Spleen (tissue), 11 donors: ENCODE measurements at regions not wholly inside any gene's neighbourhood (a gene's known extent, or its start where the extent isn't known, plus 50 kb on each side); places are given as distances from the start of the nearest gene placed in this dataset.
A peak's percentile ranks its signal among the peaks of the same experiment; 100 is the strongest.
"Not testable (repeated sequence)": the region's sequence is repeated elsewhere in the genome, so short reads cannot be mapped to it uniquely, and the experiment has no call there.

ENCODE experiments used
- DNase-seq: peaks from one replicate; pipeline ENCODE4 v3.0.0-alpha.2; 2020
- H3K27ac ChIP-seq, 8 donors: fragments of 200-600 bp; sonication (generic) in 7 of 8; 1 replicate in 4 of 8; 2 replicates in 4 of 8; pipeline versions ENCODE4 v1.5.0 to v1.8.0; 2016 to 2021; ENCODE audit warnings: inconsistent platforms in 4 of 8, mild to moderate bottlenecking in 4 of 8, moderate library complexity in 1 of 8
- H3K27me3 ChIP-seq, 7 donors: fragments of 200-600 bp; sonication (generic) in 6 of 7; replicated peaks in 1 of 7; 1 replicate in 4 of 7; 2 replicates in 3 of 7; pipeline versions ENCODE4 v1.5.0 to v1.8.0; 2016 to 2021; ENCODE audit warnings: inconsistent platforms in 3 of 7, mild to moderate bottlenecking in 1 of 7
- H3K36me3 ChIP-seq, 6 donors: fragments of 200-600 bp; sonication (generic) in 5 of 6; 1 replicate in 4 of 6; 2 replicates in 2 of 6; pipeline versions ENCODE4 v1.5.0 to v1.8.0; 2016 to 2021; ENCODE audit warnings: inconsistent platforms in 2 of 6
- H3K4me1 ChIP-seq, 6 donors: fragments of 200-600 bp; sonication (generic) in 5 of 6; 1 replicate in 3 of 6; 2 replicates in 3 of 6; pipeline versions ENCODE4 v1.5.0 to v1.8.0; 2016 to 2021; ENCODE audit warnings: inconsistent platforms in 3 of 6
- H3K4me3 ChIP-seq, 8 donors: fragments of 200-600 bp; sonication (generic) in 7 of 8; 1 replicate in 4 of 8; 2 replicates in 4 of 8; pipeline versions ENCODE4 v1.5.0 to v1.8.0; 2016 to 2021; ENCODE audit warnings: inconsistent platforms in 4 of 8, mild to moderate bottlenecking in 4 of 8, moderate library complexity in 2 of 8
- H3K9me3 ChIP-seq, 8 donors: fragments of 200-600 bp; sonication (generic) in 7 of 8; 1 replicate in 4 of 8; 2 replicates in 4 of 8; pipeline versions ENCODE4 v1.5.0 to v1.8.0; 2016 to 2021; ENCODE audit warnings: inconsistent platforms in 4 of 8
- CTCF ChIP-seq, 11 experiments: fragments of 200-600 bp in 7 of 11; fragments of 450-650 bp in 4 of 11; sonication (generic) in 4 of 11; IDR thresholded peaks in 8 of 11; conservative IDR thresholded peaks in 3 of 11; 1 replicate in 7 of 11; 2 replicates in 4 of 11; pipeline versions ENCODE4 v1.4.0 to v1.8.0; 2016 to 2021; ENCODE audit warnings: antibody characterized with exemption in 11 of 11, inconsistent platforms in 4 of 11, mild to moderate bottlenecking in 1 of 11
- POLR2A ChIP-seq, 3 donors: fragments of 450-650 bp; IDR thresholded peaks; one replicate each; pipeline ENCODE4 v1.5.1; 2017; ENCODE audit warnings: antibody characterized with exemption in 3 of 3, mild to moderate bottlenecking in 1 of 3
- POLR2AphosphoS5 ChIP-seq, 3 donors: sonication (generic); formaldehyde crosslinking; IDR thresholded peaks; one replicate each; pipeline ENCODE4 v1.5.1; 2017; ENCODE audit warnings: antibody characterized with exemption in 3 of 3
- WGBS, 5 donors: extraction: QIAGEN DNeasy Blood & Tissue Kit in 3 of 5; methylation state at CpG; one replicate each; pipeline versions ENCODE4 v1.1.5 to v1.1.7; 2013 to 2018; 5-methylcytosine and 5-hydroxymethylcytosine counted together
- intact Hi-C: fragments of 100-400 bp; cut with DNase I; formaldehyde crosslinking; loops from one replicate; pipeline ENCODE4 v1.15.0; 2023; ENCODE audit warnings: low total_unique reads
- donor health status: healthy with polysubstance abuse.
- donor health status: DM: no; HTN: no; CAD: no; lungs with moderate emphysema.
- donor health status: DM: no; HTN: no; CAD: no.
- donor health status: Bipolar disorder and iron deficiency.
- donor health status: healthy.
- donor health status: DM: no; HTN: no; CAD: no.
- donor health status: DM: yes; HTN: yes; CAD: no.

GRCh38 chr11:87889126-87889525 is 286.1 kb downstream of the RAB38 start:
- Histone ChIP-seq H3K27ac (no peak overlapping the region), H3K36me3 (no peaks in the 10 kb centered on the region), H3K9me3 (no peaks in the 10 kb centered on the region), H3K4me3 (no peak overlapping the region), H3K27me3 (no peaks in the 10 kb centered on the region), H3K4me1 (no peaks in the 10 kb centered on the region)
- DNase-seq: no peak
- intact Hi-C loops: no loop called here
- TF ChIP-seq POLR2AphosphoS5 (IDR thresholded peaks at IDR 0.05): no peak
- TF ChIP-seq CTCF (IDR thresholded peaks at IDR 0.05 in 8 of 11, conservative IDR thresholded peaks at IDR 0.05 in 3 of 11): no peak
- no peak for TF ChIP-seq POLR2A (IDR thresholded peaks at IDR 0.05)

GRCh38 chr11:87885084-87885483 is 290.2 kb downstream of the RAB38 start:
- 76 to 91% (median 86%) methylated on average over 1 of the region's 1 CpG for WGBS, 5 donors

GRCh38 chr11:87879118-87879517 is 296.1 kb downstream of the RAB38 start:
- TF ChIP-seq POLR2AphosphoS5 (IDR thresholded peaks at IDR 0.05) (no peak), CTCF (IDR thresholded peaks at IDR 0.05 in 8 of 11, conservative IDR thresholded peaks at IDR 0.05 in 3 of 11) (no peak), POLR2A (IDR thresholded peaks at IDR 0.05) (no peak)
- intact Hi-C loops: no loop called here
- no peak overlapping the region for H3K4me3 ChIP-seq
- no peaks in the 10 kb centered on the region for H3K9me3 ChIP-seq
- no peaks in the 10 kb centered on the region for H3K27me3 ChIP-seq
- H3K27ac ChIP-seq: no peak overlapping the region
- 78 to 86% (median 85%) methylated on average over 4 of the region's 4 CpGs for WGBS, 5 donors
- DNase-seq: no peak
- no peaks in the 10 kb centered on the region for H3K36me3 ChIP-seq
- no peaks in the 10 kb centered on the region for H3K4me1 ChIP-seq

More at GRCh38 chr11:87885084-87885483, 290.2 kb downstream of the RAB38 start:
- H3K4me1 ChIP-seq, H3K27me3 ChIP-seq, H3K4me3 ChIP-seq, H3K27ac ChIP-seq, H3K9me3 ChIP-seq, intact Hi-C loops, DNase-seq, H3K36me3 ChIP-seq: not testable (repeated sequence)

- Histone ChIP-seq H3K4me3 (no peak overlapping the region), H3K27me3 (no peaks in the 10 kb centered on the region), H3K9me3 (no peaks in the 10 kb centered on the region), H3K27ac (no peak overlapping the region), H3K4me1 (no peaks in the 10 kb centered on the region), H3K36me3 (no peaks in the 10 kb centered on the region)
- peak in 1 of 11 experiments; percentile 23 for TF ChIP-seq CTCF (IDR thresholded peaks at IDR 0.05 in 8 of 11, conservative IDR thresholded peaks at IDR 0.05 in 3 of 11)
- TF ChIP-seq POLR2A (IDR thresholded peaks at IDR 0.05): no peak
- WGBS, 5 donors: 54 to 64% (median 59%) methylated on average over 2 of the region's 2 CpGs
- no peak for DNase-seq
- intact Hi-C loops: no loop called here
These were observed 296.8 kb downstream of the RAB38 start for GRCh38 chr11:87878373-87878825.

- DNase-seq: no peak
- Histone ChIP-seq H3K9me3 (no peaks in the 10 kb centered on the region), H3K27ac (no peak overlapping the region), H3K36me3 (no peaks in the 10 kb centered on the region), H3K27me3 (no peaks in the 10 kb centered on the region), H3K4me3 (no peak overlapping the region), H3K4me1 (no peaks in the 10 kb centered on the region)
- no peak for TF ChIP-seq POLR2A (IDR thresholded peaks at IDR 0.05)
- TF ChIP-seq CTCF (IDR thresholded peaks at IDR 0.05 in 8 of 11, conservative IDR thresholded peaks at IDR 0.05 in 3 of 11): no peak
- TF ChIP-seq POLR2AphosphoS5 (IDR thresholded peaks at IDR 0.05): no peak
- 69 to 86% (median 82%) methylated on average over 2 of the region's 2 CpGs for WGBS, 5 donors
- intact Hi-C loops: no loop called here
These were observed 304.2 kb downstream of the RAB38 start for GRCh38 chr11:87871056-87871455.
